ENCODE measurements at regions not wholly inside any gene's neighbourhood (a gene's known extent, or its start where the extent isn't known, plus 50 kb on each side); places are given as distances from the start of the nearest gene placed in this dataset.

DNA sequence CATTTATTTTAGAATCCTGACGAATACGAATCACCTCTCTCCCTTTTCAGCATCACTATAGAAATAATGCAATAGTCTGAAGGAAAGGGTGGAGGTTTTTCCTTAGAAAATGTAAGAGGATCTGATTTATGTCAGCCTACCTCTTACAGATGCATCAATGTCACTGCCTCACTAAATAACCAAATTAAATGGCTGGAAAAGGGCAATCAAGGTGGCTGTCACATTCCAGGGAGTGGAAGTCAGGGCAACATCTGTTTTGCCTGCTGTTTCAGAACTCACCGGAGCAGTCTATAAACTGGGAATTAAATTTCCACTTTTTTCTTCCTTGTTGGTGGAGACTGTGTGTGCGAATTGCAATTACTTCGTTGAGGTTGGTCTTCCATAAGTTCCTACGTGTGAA lies 299.3 kb upstream of the PDZRN3 start:
- H3K9ac ChIP-seq (ENCODE audit: low read length): no peak overlapping the region
- no peak overlapping the region for H3K4me3 ChIP-seq (ENCODE audit: low read length)
- H3K27me3 ChIP-seq (replicated peaks; ENCODE audit: insufficient read depth, low read length): no peaks in the 10 kb centered on the region
- no peak overlapping the region for H3K4me2 ChIP-seq (ENCODE audit: low read depth, low read length)
- H3F3A ChIP-seq (ENCODE audit: insufficient read depth, low read length): no peaks in the 10 kb centered on the region
- no peaks in the 10 kb centered on the region for H3K36me3 ChIP-seq (replicated peaks; ENCODE audit: insufficient read depth, low read length)
- H4K20me1 ChIP-seq (ENCODE audit: insufficient read depth, low read length): no peaks in the 10 kb centered on the region
- H2AFZ ChIP-seq (ENCODE audit: low read length): no peak overlapping the region
- H3K27ac ChIP-seq (ENCODE audit: low read length): no peak overlapping the region
- no peaks in the 10 kb centered on the region for H3K4me1 ChIP-seq (ENCODE audit: low read length)
- TF ChIP-seq EZH2phosphoT487 (IDR thresholded peaks at IDR 0.05; ENCODE audit: low read length) (no peak), EZH2 (optimal IDR thresholded peaks at IDR 0.05; ENCODE audit: low read depth, low read length) (no peak)
- TF ChIP-seq, protein P1, sequence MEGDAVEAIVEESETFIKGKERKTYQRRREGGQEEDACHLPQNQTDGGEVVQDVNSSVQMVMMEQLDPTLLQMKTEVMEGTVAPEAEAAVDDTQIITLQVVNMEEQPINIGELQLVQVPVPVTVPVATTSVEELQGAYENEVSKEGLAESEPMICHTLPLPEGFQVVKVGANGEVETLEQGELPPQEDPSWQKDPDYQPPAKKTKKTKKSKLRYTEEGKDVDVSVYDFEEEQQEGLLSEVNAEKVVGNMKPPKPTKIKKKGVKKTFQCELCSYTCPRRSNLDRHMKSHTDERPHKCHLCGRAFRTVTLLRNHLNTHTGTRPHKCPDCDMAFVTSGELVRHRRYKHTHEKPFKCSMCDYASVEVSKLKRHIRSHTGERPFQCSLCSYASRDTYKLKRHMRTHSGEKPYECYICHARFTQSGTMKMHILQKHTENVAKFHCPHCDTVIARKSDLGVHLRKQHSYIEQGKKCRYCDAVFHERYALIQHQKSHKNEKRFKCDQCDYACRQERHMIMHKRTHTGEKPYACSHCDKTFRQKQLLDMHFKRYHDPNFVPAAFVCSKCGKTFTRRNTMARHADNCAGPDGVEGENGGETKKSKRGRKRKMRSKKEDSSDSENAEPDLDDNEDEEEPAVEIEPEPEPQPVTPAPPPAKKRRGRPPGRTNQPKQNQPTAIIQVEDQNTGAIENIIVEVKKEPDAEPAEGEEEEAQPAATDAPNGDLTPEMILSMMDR (IDR thresholded peaks at IDR 0.05; ENCODE audit: low read length): no peak
- no peak for DNase-seq
- H3K9me3 ChIP-seq (replicated peaks; ENCODE audit: insufficient read depth, low read length): no peaks in the 10 kb centered on the region
- no peaks in the 10 kb centered on the region for H3K9me2 ChIP-seq (replicated peaks; ENCODE audit: insufficient read depth, low read length)
- H3K79me2 ChIP-seq (ENCODE audit: low read length): no peaks in the 10 kb centered on the region

DNA sequence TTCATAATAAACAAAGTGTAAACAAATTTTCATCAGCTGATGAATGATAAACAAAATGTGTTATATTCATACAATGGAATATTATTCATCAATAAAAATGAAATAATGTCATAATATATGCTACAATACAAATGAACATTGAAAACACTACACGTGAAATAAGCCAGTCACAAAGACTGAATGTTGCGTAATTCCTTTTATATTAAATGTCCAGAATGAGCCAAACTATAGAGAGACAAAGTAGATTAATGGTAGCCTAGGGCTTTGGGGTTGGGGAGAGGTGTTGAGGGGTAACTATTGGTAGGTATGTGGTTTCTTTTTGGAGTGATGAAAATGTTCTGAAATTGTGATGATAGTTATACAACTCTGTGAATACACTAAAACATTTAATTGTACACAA lies 292.9 kb upstream of the PDZRN3 start:
- Histone ChIP-seq H3K27me3 (replicated peaks; ENCODE audit: insufficient read depth, low read length) (no peaks in the 10 kb centered on the region), H3K4me3 (ENCODE audit: low read length) (no peak overlapping the region), H3K27ac (ENCODE audit: low read length) (no peak overlapping the region), H3K79me2 (ENCODE audit: low read length) (no peaks in the 10 kb centered on the region), H3K9me2 (replicated peaks; ENCODE audit: insufficient read depth, low read length) (no peaks in the 10 kb centered on the region), H3K9me3 (replicated peaks; ENCODE audit: insufficient read depth, low read length) (no peaks in the 10 kb centered on the region), H4K20me1 (ENCODE audit: insufficient read depth, low read length) (no peaks in the 10 kb centered on the region), H3F3A (ENCODE audit: insufficient read depth, low read length) (no peaks in the 10 kb centered on the region), H3K4me2 (ENCODE audit: low read depth, low read length) (no peak overlapping the region), H3K4me1 (ENCODE audit: low read length) (no peaks in the 10 kb centered on the region), H2AFZ (ENCODE audit: low read length) (no peak overlapping the region), H3K9ac (ENCODE audit: low read length) (no peak overlapping the region), H3K36me3 (replicated peaks; ENCODE audit: insufficient read depth, low read length) (no peaks in the 10 kb centered on the region)
- DNase-seq: no peak
- TF ChIP-seq EZH2 (optimal IDR thresholded peaks at IDR 0.05; ENCODE audit: low read depth, low read length) (no peak), EZH2phosphoT487 (IDR thresholded peaks at IDR 0.05; ENCODE audit: low read length) (no peak)
- TF ChIP-seq, protein P1 (IDR thresholded peaks at IDR 0.05; ENCODE audit: low read length): no peak

DNA sequence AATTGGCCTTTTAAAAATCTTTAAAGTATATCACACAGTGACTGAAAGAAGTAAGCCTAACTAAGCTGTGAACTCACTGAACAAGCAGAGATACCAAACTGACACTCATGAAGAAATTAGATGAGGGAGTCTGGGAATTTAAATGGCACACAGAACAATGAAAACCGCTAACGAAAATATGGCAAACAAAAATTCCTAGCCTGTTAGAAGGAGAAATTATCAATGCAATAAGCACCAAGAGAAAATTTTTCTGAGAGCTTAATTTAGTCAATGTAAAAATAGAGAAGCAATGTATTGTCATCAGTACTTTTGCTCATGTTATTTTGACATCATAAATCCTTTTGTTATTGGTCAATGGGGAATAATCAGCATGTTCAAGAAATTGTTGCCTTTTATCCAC lies 291.1 kb upstream of the PDZRN3 start:
- H4K20me1 ChIP-seq (ENCODE audit: insufficient read depth, low read length): no peaks in the 10 kb centered on the region
- H2AFZ ChIP-seq (ENCODE audit: low read length): no peak overlapping the region
- H3K36me3 ChIP-seq (replicated peaks; ENCODE audit: insufficient read depth, low read length): no peaks in the 10 kb centered on the region
- no peaks in the 10 kb centered on the region for H3K27me3 ChIP-seq (replicated peaks; ENCODE audit: insufficient read depth, low read length)
- H3K79me2 ChIP-seq (ENCODE audit: low read length): no peaks in the 10 kb centered on the region
- H3K4me2 ChIP-seq (ENCODE audit: low read depth, low read length): no peak overlapping the region
- no peak overlapping the region for H3K9ac ChIP-seq (ENCODE audit: low read length)
- no peaks in the 10 kb centered on the region for H3K9me3 ChIP-seq (replicated peaks; ENCODE audit: insufficient read depth, low read length)
- DNase-seq: no peak
- H3K4me1 ChIP-seq (ENCODE audit: low read length): no peaks in the 10 kb centered on the region
- no peaks in the 10 kb centered on the region for H3F3A ChIP-seq (ENCODE audit: insufficient read depth, low read length)
- TF ChIP-seq EZH2phosphoT487 (IDR thresholded peaks at IDR 0.05; ENCODE audit: low read length) (no peak), EZH2 (optimal IDR thresholded peaks at IDR 0.05; ENCODE audit: low read depth, low read length) (no peak)
- TF ChIP-seq, protein P1 (IDR thresholded peaks at IDR 0.05; ENCODE audit: low read length): no peak
- H3K4me3 ChIP-seq (ENCODE audit: low read length): no peak overlapping the region
- no peaks in the 10 kb centered on the region for H3K9me2 ChIP-seq (replicated peaks; ENCODE audit: insufficient read depth, low read length)
- H3K27ac ChIP-seq (ENCODE audit: low read length): no peak overlapping the region
